Neural progenitor cell (in vitro differentiated cells): ENCODE measurements at regions not wholly inside any gene's neighbourhood (a gene's known extent, or its start where the extent isn't known, plus 50 kb on each side); places are given as distances from the start of the nearest gene placed in this dataset.
A peak's percentile ranks its signal among the peaks of the same experiment; 100 is the strongest.

Source experiments
- DNase-seq: peaks from one replicate; pipeline ENCODE4 v3.0.0-alpha.2; 2016; ENCODE audit warnings: low spot score
- H2AFZ ChIP-seq: fragments of 200-600 bp; sonication (generic); replicated peaks from 2 replicates; pipeline ENCODE4 v1.6.1; 2016; ENCODE audit warnings: antibody characterized with exemption
- H3F3A ChIP-seq: fragments of 200-600 bp; sonication (generic); 2 replicates; pipeline ENCODE4 v1.6.1; 2016; ENCODE audit warnings: antibody characterized with exemption, low read depth
- H3K27ac ChIP-seq: fragments of 200-600 bp; sonication (generic); 2 replicates; pipeline ENCODE4 v1.5.1; 2016; ENCODE audit warnings: mild to moderate bottlenecking
- H3K27me3 ChIP-seq: fragments of 200-600 bp; sonication (generic); 2 replicates; pipeline ENCODE4 v1.6.1; 2016; ENCODE audit warnings: mild to moderate bottlenecking, moderate library complexity
- H3K36me3 ChIP-seq: fragments of 200-600 bp; sonication (generic); 2 replicates; pipeline ENCODE4 v1.5.1; 2016
- H3K4me1 ChIP-seq: fragments of 200-600 bp; sonication (generic); 2 replicates; pipeline ENCODE4 v1.6.1; 2016; ENCODE audit warnings: mixed run types
- H3K4me2 ChIP-seq: fragments of 200-600 bp; sonication (generic); 2 replicates; pipeline ENCODE4 v1.6.1; 2016
- H3K4me3 ChIP-seq: fragments of 200-600 bp; sonication (generic); 2 replicates; pipeline ENCODE4 v1.5.1; 2016
- H3K79me2 ChIP-seq: fragments of 200-600 bp; sonication (generic); 2 replicates; pipeline ENCODE4 v1.6.1; 2016; ENCODE audit warnings: low read depth
- H3K9ac ChIP-seq: fragments of 200-600 bp; sonication (generic); 2 replicates; pipeline ENCODE4 v1.6.1; 2016
- H3K9me3 ChIP-seq: fragments of 200-600 bp; sonication (generic); 2 replicates; pipeline ENCODE4 v1.5.1; 2016; ENCODE audit warnings: low read depth
- H4K20me1 ChIP-seq: fragments of 200-600 bp; sonication (generic); 2 replicates; pipeline ENCODE4 v1.6.1; 2016; ENCODE audit warnings: low read depth
- H3K27ac Mint-ChIP-seq: 3 replicates; pipeline ENCODE4 v1.8.0; 2021; ENCODE audit warnings: mixed read lengths
- H3K27me3 Mint-ChIP-seq: 2 replicates; pipeline ENCODE4 v1.8.0; 2022; ENCODE audit warnings: low read depth, mild to moderate bottlenecking, inconsistent platforms, moderate library complexity, mixed read lengths; ENCODE audit not compliant: insufficient read depth
- H3K36me3 Mint-ChIP-seq: 3 replicates; pipeline ENCODE4 v1.8.0; 2021; ENCODE audit warnings: mixed read lengths
- H3K4me1 Mint-ChIP-seq: 3 replicates; pipeline ENCODE4 v1.8.0; 2021; ENCODE audit warnings: mixed read lengths
- H3K4me3 Mint-ChIP-seq: 3 replicates; pipeline ENCODE4 v1.8.0; 2021; ENCODE audit warnings: mild to moderate bottlenecking, moderate library complexity, mixed read lengths
- H3K9me3 Mint-ChIP-seq: 3 replicates; pipeline ENCODE4 v1.8.0; 2020; ENCODE audit warnings: mixed read lengths
- CTCF ChIP-seq: fragments of 200-600 bp; sonication (generic); IDR thresholded peaks from 2 replicates; pipeline ENCODE4 v1.5.1; 2017; ENCODE audit warnings: antibody characterized with exemption, mild to moderate bottlenecking
- EZH2 ChIP-seq: fragments of 200-600 bp; sonication (generic); IDR thresholded peaks from 2 replicates; pipeline ENCODE4 v1.6.1; 2017; ENCODE audit warnings: antibody characterized with exemption, mild to moderate bottlenecking, moderate library complexity
- EZH2phosphoT487 ChIP-seq: fragments of 200-600 bp; sonication (generic); IDR thresholded peaks from 2 replicates; pipeline ENCODE4 v1.6.1; 2017; ENCODE audit warnings: antibody characterized with exemption

GRCh38 chr4:112759313-112759712 is 122.4 kb downstream of the LARP7 start:
- no peak overlapping the region for H3K4me3 Mint-ChIP-seq
- H3K27ac Mint-ChIP-seq = no peak overlapping the region
- peaks cover 44% of the 10 kb centered on the region for H3K4me1 ChIP-seq
- peak overlapping the region; percentile 94 for H3K27ac ChIP-seq
- H3K79me2 ChIP-seq = peaks cover 81% of the 10 kb centered on the region
- peaks cover 60% of the 10 kb centered on the region for H3F3A ChIP-seq
- H3K36me3 Mint-ChIP-seq = no peaks in the 10 kb centered on the region
- H3K4me2 ChIP-seq = peak overlapping the region; percentile 67
- no peaks in the 10 kb centered on the region for H4K20me1 ChIP-seq
- no peak overlapping the region for H2AFZ ChIP-seq
- H3K4me3 ChIP-seq = peak overlapping the region; percentile 11
- DNase-seq = peak; percentile 72
- peaks cover 2% of the 10 kb centered on the region for H3K27me3 Mint-ChIP-seq
- H3K9ac ChIP-seq = no peak overlapping the region
- H3K27me3 ChIP-seq = no peaks in the 10 kb centered on the region
- H3K4me1 Mint-ChIP-seq = peaks cover 8% of the 10 kb centered on the region
- H3K36me3 ChIP-seq = no peaks in the 10 kb centered on the region
- no peaks in the 10 kb centered on the region for H3K9me3 ChIP-seq
- TF ChIP-seq EZH2 = no peak
- TF ChIP-seq EZH2phosphoT487 = no peak
- no peak for TF ChIP-seq CTCF
- no peaks in the 10 kb centered on the region for H3K9me3 Mint-ChIP-seq

- H3K4me2 ChIP-seq = peak overlapping the region; percentile 39
- no peaks in the 10 kb centered on the region for H3K27me3 ChIP-seq
- H3K36me3 Mint-ChIP-seq = no peaks in the 10 kb centered on the region
- peaks cover 83% of the 10 kb centered on the region for H3K79me2 ChIP-seq
- no peak overlapping the region for H3K4me3 Mint-ChIP-seq
- no peaks in the 10 kb centered on the region for H3K9me3 Mint-ChIP-seq
- H3K9me3 ChIP-seq = no peaks in the 10 kb centered on the region
- no peak overlapping the region for H3K27ac Mint-ChIP-seq
- no peaks in the 10 kb centered on the region for H3K27me3 Mint-ChIP-seq
- H2AFZ ChIP-seq = no peak overlapping the region
- peak; percentile 78 for DNase-seq
- peaks cover 64% of the 10 kb centered on the region for H3F3A ChIP-seq
- H4K20me1 ChIP-seq = no peaks in the 10 kb centered on the region
- TF ChIP-seq CTCF = peak; percentile 78
- TF ChIP-seq EZH2phosphoT487 = no peak
- no peaks in the 10 kb centered on the region for H3K36me3 ChIP-seq
- H3K4me1 Mint-ChIP-seq = peaks cover 11% of the 10 kb centered on the region
- H3K4me1 ChIP-seq = peaks cover 24% of the 10 kb centered on the region
- no peak overlapping the region for H3K27ac ChIP-seq
- no peak overlapping the region for H3K9ac ChIP-seq
- H3K4me3 ChIP-seq = no peak overlapping the region
Observed at GRCh38 chr4:112765317-112765974, 128.5 kb downstream of the LARP7 start.

GRCh38 chr4:112766422-112766821 is 129.5 kb downstream of the LARP7 start:
- Histone ChIP-seq H3K9ac (no peak overlapping the region), H3K4me3 (no peak overlapping the region), H3K27me3 (no peaks in the 10 kb centered on the region), H3F3A (peaks cover 58% of the 10 kb centered on the region), H3K36me3 (no peaks in the 10 kb centered on the region), H3K9me3 (no peaks in the 10 kb centered on the region), H3K4me1 (peaks cover 24% of the 10 kb centered on the region), H4K20me1 (no peaks in the 10 kb centered on the region), H2AFZ (no peak overlapping the region), H3K79me2 (peaks cover 81% of the 10 kb centered on the region), H3K27ac (peak overlapping the region; percentile 42), H3K4me2 (no peak overlapping the region)
- peak; percentile 70 for DNase-seq
- no peak overlapping the region for H3K4me3 Mint-ChIP-seq
- TF ChIP-seq CTCF = peak; percentile 66
- no peak for TF ChIP-seq EZH2
- no peaks in the 10 kb centered on the region for H3K9me3 Mint-ChIP-seq
- H3K4me1 Mint-ChIP-seq = peaks cover 11% of the 10 kb centered on the region
- no peak overlapping the region for H3K27ac Mint-ChIP-seq
- no peaks in the 10 kb centered on the region for H3K27me3 Mint-ChIP-seq
- no peaks in the 10 kb centered on the region for H3K36me3 Mint-ChIP-seq
